Suprapubic skin (tissue), 3 donors: ENCODE measurements at regions not wholly inside any gene's neighbourhood (a gene's known extent, or its start where the extent isn't known, plus 50 kb on each side); places are given as distances from the start of the nearest gene placed in this dataset.

Experiments
- POLR2A ChIP-seq, 2 donors: fragments of 450-650 bp; IDR thresholded peaks; one replicate each; pipeline ENCODE4 v1.6.1; 2017; ENCODE audit warnings: antibody characterized with exemption in 2 of 2, mild to moderate bottlenecking in 2 of 2, moderate library complexity in 2 of 2
- TF ChIP-seq, protein P1 (sequence below), 2 donors: fragments of 200-600 bp in 1 of 2; fragments of 450-650 bp in 1 of 2; sonication (generic) in 1 of 2; IDR thresholded peaks; one replicate each; pipeline ENCODE4 v1.5.1; 2016 to 2019; ENCODE audit warnings: antibody characterized with exemption in 2 of 2, mild to moderate bottlenecking in 1 of 2, moderate library complexity in 1 of 2

DNA sequence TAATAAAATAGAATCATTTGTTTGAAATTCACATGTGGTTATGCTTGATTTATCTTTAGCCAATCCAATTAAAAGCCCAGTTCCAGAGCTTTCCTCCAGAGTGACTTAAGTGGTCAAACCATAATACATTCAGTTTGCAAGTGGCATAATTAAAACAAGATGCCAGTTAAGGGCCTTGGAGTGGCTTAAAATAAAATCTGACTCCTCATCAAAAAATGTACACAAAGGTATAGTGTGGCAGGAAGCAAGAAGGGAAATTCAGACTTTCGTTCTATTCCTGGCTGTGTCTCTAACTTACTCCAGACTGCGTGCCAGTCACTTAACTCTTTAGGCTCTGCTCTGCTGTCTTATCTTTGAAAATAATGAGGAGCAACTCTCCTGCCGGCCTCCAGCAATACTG is 215.9 kb upstream of the PRNP start:
- TF ChIP-seq, protein P1, sequence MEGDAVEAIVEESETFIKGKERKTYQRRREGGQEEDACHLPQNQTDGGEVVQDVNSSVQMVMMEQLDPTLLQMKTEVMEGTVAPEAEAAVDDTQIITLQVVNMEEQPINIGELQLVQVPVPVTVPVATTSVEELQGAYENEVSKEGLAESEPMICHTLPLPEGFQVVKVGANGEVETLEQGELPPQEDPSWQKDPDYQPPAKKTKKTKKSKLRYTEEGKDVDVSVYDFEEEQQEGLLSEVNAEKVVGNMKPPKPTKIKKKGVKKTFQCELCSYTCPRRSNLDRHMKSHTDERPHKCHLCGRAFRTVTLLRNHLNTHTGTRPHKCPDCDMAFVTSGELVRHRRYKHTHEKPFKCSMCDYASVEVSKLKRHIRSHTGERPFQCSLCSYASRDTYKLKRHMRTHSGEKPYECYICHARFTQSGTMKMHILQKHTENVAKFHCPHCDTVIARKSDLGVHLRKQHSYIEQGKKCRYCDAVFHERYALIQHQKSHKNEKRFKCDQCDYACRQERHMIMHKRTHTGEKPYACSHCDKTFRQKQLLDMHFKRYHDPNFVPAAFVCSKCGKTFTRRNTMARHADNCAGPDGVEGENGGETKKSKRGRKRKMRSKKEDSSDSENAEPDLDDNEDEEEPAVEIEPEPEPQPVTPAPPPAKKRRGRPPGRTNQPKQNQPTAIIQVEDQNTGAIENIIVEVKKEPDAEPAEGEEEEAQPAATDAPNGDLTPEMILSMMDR (IDR thresholded peaks at IDR 0.05) = no peak
- no peak for TF ChIP-seq POLR2A (IDR thresholded peaks at IDR 0.05)
